MCF 10A (cell line): ENCODE measurements at regions not wholly inside any gene's neighbourhood (a gene's known extent, or its start where the extent isn't known, plus 50 kb on each side); places are given as distances from the start of the nearest gene placed in this dataset.

ENCODE experiments used
- BruUV-seq: library from RNA; stranded (reverse); fragments of 400-500 nt; replicated peaks from 2 replicates; lab custom pipeline; 2021; lab: Mats Ljungman, UMichigan
- CTCF ChIA-PET: fragments of 300-600 bp; sonication (Branson Sonifier 250); formaldehyde crosslinking; extraction: SDS; loops from one replicate; lab custom pipeline; 2021; ENCODE audit warnings: antibody characterized with exemption, inconsistent platforms; lab: Yijun Ruan, JAX
- POLR2A ChIA-PET: fragments of 300-600, 350-650 bp; sonication (Branson Sonifier 250); formaldehyde crosslinking; extraction: SDS; loops from one replicate; lab custom pipeline; 2020; ENCODE audit warnings: antibody characterized with exemption, inconsistent platforms; lab: Yijun Ruan, JAX
- DNase-seq: peaks from one replicate; pipeline ENCODE4 v3.0.0-alpha.2; 2018; ENCODE audit not compliant: unreplicated experiment
- H3K27ac Mint-ChIP-seq: one replicate; pipeline ENCODE4 v1.8.0; 2022; ENCODE audit warnings: mild to moderate bottlenecking, low read depth, mixed read lengths; ENCODE audit not compliant: unreplicated experiment
- H3K27me3 Mint-ChIP-seq: one replicate; pipeline ENCODE4 v1.8.0; 2022; ENCODE audit warnings: mixed read lengths; ENCODE audit not compliant: insufficient read depth, unreplicated experiment
- H3K36me3 Mint-ChIP-seq: one replicate; pipeline ENCODE4 v1.8.0; 2022; ENCODE audit warnings: mild to moderate bottlenecking, moderate library complexity, mixed read lengths; ENCODE audit not compliant: insufficient read depth, unreplicated experiment
- H3K4me1 Mint-ChIP-seq: one replicate; pipeline ENCODE4 v1.8.0; 2022; ENCODE audit warnings: mixed read lengths; ENCODE audit not compliant: insufficient read depth, unreplicated experiment
- H3K4me3 Mint-ChIP-seq: one replicate; pipeline ENCODE4 v1.8.0; 2022; ENCODE audit warnings: mild to moderate bottlenecking, moderate library complexity, mixed read lengths; ENCODE audit not compliant: unreplicated experiment
- H3K9me3 Mint-ChIP-seq: one replicate; pipeline ENCODE4 v1.8.0; 2022; ENCODE audit warnings: mixed read lengths; ENCODE audit not compliant: unreplicated experiment
- CTCF ChIP-seq: fragments of 200-600 bp; IDR thresholded peaks from one replicate; pipeline ENCODE4 v1.8.0; 2022; ENCODE audit warnings: antibody characterized with exemption, mild to moderate bottlenecking; ENCODE audit not compliant: unreplicated experiment
- intact Hi-C: fragments of 100-400 bp; cut with micrococcal nuclease; formaldehyde crosslinking; loops from 2 replicates; pipeline ENCODE4 v1.14.1; 2022

DNA sequence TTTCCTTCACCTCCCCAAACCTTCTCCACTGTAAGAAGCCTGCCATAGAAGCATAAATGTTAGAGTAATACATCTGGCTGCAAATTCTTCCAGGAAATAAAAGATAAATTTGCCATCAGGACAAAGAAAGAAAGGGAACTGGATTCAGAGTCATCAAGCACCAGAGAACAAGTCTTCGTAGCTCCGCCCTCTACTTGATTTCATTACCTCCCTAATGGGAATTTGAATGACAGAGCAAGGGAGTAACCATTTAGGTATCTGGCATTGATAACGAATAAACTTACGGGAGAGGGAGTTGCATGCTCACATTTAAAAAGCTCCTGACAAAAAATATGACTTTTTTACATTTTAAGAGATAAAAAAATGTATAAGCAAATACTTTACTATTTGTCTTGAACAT is 263.4 kb downstream of the NEBL start:
- Mint-ChIP-seq H3K27ac (no peak overlapping the region), H3K27me3 (no peaks in the 10 kb centered on the region), H3K4me1 (no peaks in the 10 kb centered on the region), H3K4me3 (no peak overlapping the region), H3K9me3 (no peaks in the 10 kb centered on the region), H3K36me3 (no peaks in the 10 kb centered on the region)
- ChIA-PET CTCF (no interaction called here), POLR2A (no interaction called here)
- no peak for TF ChIP-seq CTCF
- no TSS peak for BruUV-seq
- DNase-seq: no peak
- intact Hi-C loops: no loop called here

- intact Hi-C loops: no loop called here
- no peak for TF ChIP-seq CTCF
- no peaks in the 10 kb centered on the region for H3K4me1 Mint-ChIP-seq
- H3K27me3 Mint-ChIP-seq: no peaks in the 10 kb centered on the region
- CTCF ChIA-PET: no interaction called here
- no peaks in the 10 kb centered on the region for H3K9me3 Mint-ChIP-seq
- no peak overlapping the region for H3K4me3 Mint-ChIP-seq
- no peaks in the 10 kb centered on the region for H3K36me3 Mint-ChIP-seq
- POLR2A ChIA-PET: no interaction called here
- no TSS peak for BruUV-seq
- DNase-seq: no peak
- H3K27ac Mint-ChIP-seq: no peak overlapping the region
Measured at GRCh38 chr10:20632696-20633095, 264.4 kb downstream of the NEBL start.

DNA sequence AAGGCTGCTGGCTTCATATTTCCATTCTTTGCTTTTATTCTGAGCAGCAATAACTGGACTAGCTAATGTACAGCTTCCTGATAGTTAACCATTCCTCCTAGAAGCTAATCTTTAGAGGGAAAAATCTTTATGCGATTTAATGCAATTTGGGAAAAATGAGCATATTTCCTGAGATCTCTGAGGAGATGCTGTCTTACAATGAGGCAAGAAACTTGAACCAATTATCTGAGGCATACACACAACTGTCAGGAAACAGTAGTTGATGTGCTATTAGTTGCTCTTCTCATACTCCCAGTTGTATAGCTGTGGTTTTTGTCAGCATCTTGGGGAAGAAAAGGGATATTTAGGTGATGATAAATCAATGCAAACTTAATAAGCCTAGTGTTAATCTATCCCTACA is 265.9 kb downstream of the NEBL start:
- DNase-seq: no peak
- no TSS peak for BruUV-seq
- Mint-ChIP-seq H3K27ac (no peak overlapping the region), H3K36me3 (no peaks in the 10 kb centered on the region), H3K4me1 (no peaks in the 10 kb centered on the region), H3K27me3 (no peaks in the 10 kb centered on the region), H3K4me3 (no peak overlapping the region), H3K9me3 (no peaks in the 10 kb centered on the region)
- POLR2A ChIA-PET: interaction anchor here (0.8 kb wide), 1 partner anchor 16 kb away, joined by 3 read pairs; no protein-coding TSS in a partner anchor
- no peak for TF ChIP-seq CTCF
- intact Hi-C loops: no loop called here
- CTCF ChIA-PET: no interaction called here

DNA sequence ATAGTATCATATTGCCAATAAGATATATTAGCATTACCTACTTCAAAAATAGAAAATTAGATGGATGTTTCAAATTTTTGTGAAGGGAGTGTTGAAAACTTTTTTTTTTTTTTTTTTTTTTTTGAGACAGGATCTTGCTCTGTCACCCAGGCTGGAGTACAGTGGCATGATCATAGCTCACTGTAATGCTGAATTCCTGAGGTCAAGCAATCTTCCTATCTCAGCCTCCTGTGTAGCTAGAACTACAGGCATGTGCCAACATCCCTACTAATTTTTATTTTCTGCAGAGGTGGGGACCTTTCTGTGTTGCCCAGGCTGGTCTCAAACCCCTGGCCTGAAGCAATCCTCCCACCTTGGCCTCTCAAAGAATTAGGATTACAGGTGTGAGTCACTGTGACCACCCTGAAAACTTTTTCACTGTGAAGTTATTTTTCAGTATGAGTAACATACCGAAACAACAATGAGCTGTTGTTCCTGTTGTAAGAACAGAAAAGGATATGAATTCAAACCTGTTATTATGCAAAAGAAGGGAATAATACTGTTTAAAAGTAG is 266.9 kb downstream of the NEBL start:
- CTCF ChIA-PET: no interaction called here
- no peak for TF ChIP-seq CTCF
- Mint-ChIP-seq H3K4me1 (no peaks in the 10 kb centered on the region), H3K4me3 (no peak overlapping the region), H3K27me3 (no peaks in the 10 kb centered on the region), H3K36me3 (no peaks in the 10 kb centered on the region), H3K27ac (no peak overlapping the region), H3K9me3 (no peaks in the 10 kb centered on the region)
- no TSS peak for BruUV-seq
- DNase-seq: no peak
- intact Hi-C loops: no loop called here
- POLR2A ChIA-PET: interaction anchor here (0.7 to 0.8 kb wide), 2 partner anchors 15 to 16 kb away, joined by 3 read pairs; no protein-coding TSS in a partner anchor
